GM19452 (cell line): ENCODE measurements at regions not wholly inside any gene's neighbourhood (a gene's known extent, or its start where the extent isn't known, plus 50 kb on each side); places are given as distances from the start of the nearest gene placed in this dataset.
"Not testable (repeated sequence)": the region's sequence is repeated elsewhere in the genome, so short reads cannot be mapped to it uniquely, and the experiment has no call there.

Experiments used
- ATAC-seq: cut with Tn5 transposase; IDR thresholded peaks from one replicate; pipeline ENCODE4 v1.9.1; 2021; ENCODE audit not compliant: unreplicated experiment

DNA sequence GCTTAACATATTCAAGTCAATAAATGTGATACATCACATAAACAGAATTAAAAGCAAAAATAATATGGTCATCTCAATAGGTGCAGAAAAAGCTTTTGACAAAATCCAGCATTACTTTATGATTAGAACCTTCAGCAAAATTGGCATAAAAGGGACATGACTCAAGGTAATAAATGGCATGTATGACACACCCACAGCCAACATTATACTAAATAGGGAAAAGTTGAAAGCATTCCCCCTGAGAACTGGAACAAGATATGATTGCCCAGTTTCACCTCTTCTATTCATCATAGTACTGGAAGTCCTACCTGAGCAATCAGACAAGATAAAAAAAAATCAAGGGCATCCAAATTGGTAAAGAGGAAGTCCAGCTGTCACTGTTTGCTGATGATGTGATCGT lies 594.7 kb downstream of the DIPK2A start:
- no peak for ATAC-seq

DNA sequence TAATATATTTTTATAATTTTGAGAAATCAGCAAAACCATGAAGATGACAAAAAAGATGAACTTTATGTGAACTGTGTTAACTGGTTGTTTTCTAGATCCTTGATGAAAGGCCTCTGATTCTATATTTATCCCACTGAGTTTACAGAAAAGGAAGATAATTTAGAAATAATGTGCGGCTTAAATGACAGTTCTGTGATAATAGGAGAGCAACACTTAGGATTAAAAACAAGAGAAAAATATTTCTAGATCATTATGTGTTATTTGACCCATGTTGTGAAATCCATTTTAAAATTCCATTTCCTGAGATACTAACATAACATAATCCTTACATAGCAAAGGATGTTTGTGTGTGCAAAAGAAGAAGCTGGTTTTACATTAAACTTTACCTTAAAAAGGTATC lies 598.0 kb downstream of the DIPK2A start:
- ATAC-seq = no peak

DNA sequence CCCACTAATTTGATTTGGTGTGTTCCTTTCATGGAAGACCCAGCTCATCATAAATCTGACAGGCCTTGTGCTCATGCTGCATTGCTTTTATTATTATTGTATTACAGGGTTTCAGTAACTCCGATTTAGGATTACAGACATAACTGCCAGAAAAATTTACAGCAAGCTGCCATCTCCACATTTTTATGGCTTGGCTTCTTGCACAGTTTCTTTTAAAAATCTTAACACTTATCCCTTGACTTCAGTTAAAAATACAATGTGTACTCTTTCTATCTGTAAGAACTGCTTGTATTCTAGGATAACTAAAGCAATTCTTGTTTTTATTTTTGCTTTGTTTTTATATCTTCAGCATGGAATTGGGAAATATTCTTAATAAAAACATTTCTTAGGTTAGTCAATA lies 612.2 kb downstream of the DIPK2A start:
- no peak for ATAC-seq

DNA sequence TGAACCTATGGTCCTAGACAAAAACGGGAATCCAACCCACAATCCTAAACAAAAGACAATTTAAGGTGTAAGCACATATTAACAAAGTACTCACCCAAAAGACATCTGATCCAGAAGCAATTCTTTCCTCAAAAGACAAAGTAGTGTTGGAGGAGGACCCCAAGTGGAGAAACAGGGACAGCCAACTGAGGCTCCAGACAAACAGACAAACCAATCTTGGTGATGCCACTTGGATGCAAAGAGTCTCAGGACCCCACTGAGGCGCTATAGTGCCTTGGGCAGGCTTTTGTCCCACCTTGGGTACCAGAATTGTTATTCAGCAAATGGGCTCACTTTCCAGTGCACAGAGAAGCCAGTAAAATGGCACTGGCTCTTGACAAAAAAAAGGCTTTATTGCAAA lies 613.8 kb downstream of the DIPK2A start:
- no peak for ATAC-seq

DNA sequence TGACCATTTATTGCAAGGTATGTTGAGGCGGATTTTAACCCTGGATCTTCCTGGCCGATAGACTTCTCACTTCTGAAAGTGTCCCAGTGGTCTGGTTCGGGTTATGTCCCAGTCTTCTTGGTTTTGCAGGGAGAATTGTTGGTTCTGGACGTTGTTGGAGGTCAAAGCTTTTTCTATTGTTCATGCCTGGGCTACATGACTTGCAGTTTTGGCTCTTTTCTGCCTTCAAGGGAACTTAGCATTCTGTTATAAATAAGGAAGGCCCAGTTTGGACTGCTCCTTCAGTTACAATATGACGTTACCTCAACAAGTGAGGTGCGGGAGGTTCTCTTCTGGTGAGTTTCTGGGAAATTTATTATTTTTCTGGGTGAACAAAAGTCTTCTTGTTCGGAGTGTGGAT lies 614.3 kb downstream of the DIPK2A start:
- ATAC-seq = no peak

DNA sequence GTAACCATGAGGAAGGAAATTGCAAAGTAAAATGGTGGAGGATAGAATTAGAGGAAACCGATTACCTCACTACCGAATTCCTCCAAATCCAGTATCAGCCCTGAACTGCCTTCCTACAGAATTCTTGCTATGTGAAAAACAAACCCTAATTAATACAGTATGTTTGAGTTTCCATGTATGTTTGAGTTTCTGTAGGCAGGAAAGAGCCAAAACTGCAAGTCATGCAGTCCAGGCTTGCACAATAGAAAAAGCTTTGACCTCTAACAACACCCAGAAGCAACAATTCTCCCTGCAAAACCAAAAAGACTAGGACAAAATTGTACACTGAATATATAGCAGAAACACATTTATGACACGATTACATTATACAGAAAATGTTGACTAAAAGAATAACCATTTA lies 614.8 kb downstream of the DIPK2A start:
- no peak for ATAC-seq

DNA sequence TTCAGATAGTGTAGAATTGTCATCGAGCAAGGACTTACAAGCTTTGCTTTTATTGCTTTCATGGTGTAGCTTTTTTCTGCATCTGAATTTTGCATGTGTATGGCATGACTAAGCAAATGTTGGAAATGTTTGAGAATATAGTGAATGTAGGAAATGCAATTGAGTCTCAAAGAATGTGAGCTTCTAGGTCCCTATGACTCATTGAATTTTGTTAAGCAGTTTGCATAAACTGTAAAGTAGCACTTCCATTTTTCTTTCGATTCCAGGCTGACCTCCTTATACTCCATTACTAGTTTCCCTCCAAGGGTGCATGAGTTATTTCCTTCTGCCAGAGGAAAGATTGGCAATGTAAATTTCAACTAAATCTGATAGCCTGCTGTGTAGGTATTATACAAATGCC lies 619.2 kb downstream of the DIPK2A start:
- no peak for ATAC-seq

DNA sequence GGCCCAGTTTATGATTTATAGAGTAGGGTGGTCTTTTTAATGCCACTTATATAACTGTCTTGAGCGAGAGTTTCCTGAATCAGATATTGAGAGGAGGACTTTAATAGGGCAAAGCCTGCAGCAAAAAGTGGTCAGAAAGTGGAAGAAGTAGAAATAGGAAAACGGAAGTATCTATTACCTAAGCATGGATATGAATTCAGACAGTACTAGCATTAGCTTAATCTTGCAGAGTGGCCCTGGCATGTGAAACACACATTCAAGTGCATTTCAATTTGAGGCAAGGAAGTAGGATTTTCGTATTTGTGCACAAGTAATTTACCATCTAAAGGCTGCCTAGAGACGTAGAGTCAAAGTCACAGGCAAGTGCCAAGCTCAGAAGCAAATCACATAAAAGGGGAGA lies 622.3 kb downstream of the DIPK2A start:
- no peak for ATAC-seq

DNA sequence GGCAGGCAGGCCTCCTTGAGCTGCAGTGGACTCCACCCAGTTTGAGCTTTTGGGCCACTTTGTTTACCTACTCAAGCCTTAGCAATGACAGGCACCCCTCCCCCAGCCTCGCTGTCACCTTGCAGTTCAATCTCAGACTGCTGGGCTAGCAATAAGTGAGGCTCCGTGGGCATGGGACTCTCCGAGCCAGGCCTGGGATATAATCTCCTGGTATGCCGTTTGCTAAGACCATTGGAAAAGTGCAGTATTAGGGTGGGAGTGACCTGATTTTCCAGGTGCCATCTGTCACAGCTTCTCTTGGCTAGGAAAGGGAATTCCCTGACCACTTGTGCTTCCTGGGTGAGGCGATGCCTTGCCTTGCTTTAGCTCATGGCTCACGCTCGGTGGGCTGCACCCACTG lies 648.6 kb downstream of the DIPK2A start:
- not testable (repeated sequence) for ATAC-seq

DNA sequence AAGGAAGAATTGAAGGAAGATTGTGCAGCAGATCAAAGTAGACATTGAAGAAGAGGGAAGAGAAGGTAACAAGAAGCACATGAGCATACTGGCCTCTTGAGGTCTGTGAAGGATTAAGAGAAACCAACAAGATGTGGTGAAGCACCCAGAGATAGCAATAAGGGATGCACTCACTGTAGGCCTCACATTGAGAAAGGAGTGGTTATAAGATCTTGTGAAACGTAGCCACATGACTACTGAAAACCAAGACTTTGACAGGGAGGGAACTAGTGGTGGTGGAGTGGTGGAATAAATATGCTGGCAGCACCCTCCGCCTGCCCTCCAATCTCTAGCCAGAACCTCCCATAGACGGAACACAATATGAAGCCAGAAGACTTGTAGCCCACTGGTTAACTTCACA lies 651.2 kb downstream of the DIPK2A start:
- ATAC-seq = no peak

DNA sequence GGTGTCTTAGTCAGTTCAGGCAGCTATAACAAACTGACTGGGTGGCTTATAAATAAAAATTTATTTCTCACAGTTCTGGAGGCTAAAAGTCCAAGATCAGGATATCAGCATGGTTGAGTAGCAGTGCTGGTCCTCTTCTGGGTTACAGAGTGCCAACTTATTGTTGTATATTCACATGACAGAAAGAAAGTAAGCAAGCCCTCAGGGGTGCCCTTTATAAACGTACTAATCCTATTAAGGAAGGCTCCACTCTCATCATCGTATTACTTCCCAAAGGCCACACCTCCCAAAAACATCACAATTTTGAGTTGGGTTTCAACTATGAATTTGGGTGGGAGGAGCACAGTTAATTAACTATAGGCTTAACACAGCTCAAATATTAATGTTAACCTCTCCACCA lies 653.0 kb downstream of the DIPK2A start:
- no peak for ATAC-seq

DNA sequence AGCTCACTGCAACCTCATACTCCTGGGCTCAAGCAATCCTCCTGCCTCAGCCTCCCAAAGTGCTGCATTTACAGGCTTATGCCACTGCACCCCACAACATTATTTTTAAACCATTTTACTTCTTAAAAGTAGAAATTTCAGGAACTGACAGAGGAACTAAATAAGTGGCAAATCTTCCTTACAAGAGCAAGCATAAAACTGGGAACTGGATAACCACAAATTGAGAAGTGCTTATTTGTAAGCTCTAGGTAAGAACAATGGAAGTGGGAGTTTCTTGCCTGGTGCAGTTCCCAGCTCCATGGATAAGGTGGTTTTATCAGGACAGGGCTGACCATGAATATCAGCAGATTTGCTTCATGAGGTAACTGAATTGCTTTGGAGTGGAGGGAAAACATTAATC lies 655.2 kb downstream of the DIPK2A start:
- ATAC-seq = no peak

DNA sequence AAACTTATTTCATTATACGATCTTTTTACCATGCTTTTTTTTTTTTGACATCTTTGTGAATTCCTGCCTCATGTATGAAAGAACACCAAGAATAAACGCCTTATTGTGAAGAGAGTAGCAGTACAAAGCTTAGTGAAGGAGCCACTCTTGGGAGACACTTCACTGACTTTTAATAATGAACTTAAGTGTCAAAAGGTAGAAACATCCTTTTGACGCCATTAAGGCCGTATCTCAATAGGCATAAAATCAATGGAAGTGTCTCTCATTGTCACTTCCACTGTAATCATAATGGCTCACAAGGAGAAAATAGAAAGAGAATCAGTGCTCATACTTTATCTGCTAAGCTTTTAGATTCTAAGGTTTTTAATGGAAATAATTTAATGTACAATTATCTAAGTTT lies 657.8 kb downstream of the DIPK2A start:
- ATAC-seq = no peak

DNA sequence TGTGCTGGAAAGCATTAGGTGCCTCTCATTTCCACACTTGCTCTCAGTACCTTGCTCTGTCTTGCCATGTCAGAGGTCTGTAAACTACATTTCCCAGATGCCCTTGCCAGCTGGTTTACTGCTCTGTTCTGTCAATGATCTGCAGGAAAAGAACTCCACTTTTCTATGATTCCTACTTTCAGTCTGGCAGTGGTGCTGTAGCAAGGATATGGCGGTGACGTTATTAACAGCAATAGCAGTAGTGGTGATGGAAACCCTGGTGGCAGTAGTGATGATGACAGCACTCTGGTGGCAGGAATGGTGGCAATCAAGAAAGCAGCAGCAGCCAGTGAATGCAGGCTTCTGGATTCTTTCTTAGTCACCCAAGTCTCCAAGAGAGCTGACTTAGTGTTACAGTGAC lies 665.2 kb downstream of the DIPK2A start:
- no peak for ATAC-seq

DNA sequence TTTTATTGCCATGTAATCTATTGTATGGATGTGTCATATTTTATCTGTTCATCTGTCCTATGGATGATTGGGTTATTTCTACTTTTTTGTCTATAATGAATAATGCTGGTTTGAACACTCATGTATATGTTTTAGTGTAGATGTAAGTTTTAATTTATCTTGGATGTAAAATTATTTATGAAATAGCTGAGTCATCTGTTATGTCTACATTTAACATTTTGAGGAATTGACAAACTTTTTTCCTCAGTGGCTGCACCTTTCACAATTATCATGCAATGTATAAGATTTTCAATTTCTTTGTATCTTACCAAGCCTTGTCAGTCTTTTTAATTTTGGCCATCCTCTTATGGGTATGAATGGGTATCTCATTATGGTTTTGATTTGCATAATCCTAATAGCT lies 666.4 kb downstream of the DIPK2A start:
- ATAC-seq = no peak

DNA sequence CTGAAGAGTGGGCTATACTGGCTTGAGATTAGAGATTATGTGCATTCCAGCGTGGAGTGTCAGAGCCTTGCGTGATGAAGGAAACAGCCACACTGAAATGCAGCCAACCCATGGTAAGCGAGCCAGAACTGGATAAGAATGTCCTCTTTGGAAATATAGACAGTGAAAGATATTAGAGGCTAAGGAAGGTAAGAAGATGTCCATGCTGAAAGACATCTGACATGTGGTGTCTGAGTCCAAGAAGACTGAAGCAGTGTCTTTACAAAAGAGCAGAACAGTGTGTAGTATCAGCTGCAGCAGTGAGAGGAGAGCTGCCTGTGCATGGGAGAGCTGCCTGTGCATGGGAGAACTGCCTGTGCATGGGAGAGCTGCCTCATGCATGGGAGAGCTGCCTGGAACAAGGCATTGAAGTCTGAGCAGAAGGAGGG lies 672.2 kb downstream of the DIPK2A start:
- ATAC-seq = no peak

DNA sequence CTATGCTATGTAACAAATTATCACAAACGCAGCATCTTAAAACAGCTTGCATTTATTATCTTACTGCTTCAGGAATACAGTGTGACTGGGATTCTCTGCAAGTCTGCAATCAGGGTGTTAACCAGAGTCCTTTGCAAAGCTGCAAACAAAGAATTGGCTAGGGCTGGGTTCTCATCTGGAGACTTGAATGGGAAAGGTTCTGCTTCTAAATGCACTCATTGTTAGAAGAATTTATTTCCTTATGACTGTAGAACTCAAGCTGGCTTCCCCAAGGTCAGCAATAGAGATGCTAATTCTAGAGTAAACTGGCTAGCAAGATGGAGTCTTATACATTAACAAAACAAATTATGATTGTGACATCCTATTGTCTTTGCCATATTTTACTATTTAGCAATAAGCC lies 673.7 kb downstream of the DIPK2A start:
- no peak for ATAC-seq

DNA sequence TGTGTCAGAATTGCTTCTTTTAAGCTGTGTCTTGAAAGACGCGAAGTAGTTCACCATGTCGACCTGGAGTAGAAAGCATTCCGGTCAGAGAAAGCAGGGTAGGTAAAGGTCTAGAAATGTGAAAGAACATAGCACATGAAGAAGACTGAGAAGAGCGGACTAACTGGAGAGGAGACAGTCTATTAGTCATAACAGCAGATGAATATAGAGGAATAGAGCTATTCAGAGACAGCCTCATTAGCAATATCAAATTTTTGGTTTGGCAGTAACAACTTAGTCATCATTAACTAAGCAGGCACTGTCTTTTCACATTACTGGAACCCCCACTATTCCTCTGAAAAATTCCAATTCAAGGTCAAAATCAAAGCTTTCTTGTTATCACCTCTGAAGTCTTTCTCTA lies 678.8 kb downstream of the DIPK2A start:
- ATAC-seq = no peak

DNA sequence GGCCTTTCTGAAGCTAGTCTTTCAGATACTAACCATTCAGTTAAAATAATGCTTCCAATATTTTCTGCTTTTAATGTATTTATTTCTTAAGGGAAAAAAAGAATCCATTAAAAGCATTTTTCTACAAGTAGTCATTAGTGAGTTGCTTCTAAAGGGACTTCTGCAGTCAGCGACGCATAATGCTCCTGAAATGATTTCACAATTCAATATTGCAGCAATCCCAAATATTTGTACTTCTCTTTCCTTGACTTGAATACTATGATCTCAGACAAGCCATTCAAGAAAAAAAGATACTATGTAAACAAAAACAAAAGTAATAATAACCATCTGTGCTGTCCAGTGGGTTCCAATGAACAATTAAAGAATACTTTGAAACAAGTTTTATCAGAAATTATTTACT lies 681.0 kb downstream of the DIPK2A start:
- no peak for ATAC-seq

DNA sequence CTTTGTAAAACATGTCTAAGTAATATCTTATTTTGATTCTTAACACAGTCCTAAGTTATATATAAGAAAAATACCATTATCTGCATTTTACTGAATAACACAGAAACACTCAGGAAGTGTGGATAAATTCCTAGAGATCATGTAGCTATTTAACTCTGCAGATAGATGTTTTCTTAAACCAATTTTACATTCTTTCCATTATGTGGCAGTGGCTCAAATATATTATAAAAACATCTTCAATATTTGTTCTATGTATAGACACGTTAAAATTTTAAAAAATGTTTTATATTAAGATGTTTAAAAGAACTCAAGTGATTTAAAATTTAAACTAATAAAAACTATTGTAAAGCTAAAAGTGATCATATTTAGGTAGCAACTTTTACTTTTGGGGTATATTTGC lies 683.8 kb downstream of the DIPK2A start:
- no peak for ATAC-seq

DNA sequence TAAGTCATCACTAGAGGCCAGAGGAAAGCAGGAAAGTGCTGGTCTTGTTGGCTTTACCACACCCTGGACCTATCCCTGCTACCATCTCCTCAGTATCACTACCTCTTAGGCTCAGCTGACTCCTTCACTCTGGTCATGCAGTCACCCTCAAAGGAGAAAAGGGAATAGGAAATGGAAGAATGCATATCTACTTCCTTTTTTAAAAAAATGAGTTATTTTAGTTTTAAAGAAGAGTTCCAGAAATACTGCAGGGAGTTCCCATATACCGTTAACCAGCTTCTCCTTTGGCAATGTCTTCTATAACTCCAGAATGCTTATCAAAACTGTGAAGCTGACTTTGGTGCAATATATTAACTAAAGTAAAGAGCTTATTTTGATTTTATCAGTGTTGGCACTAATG lies 688.6 kb downstream of the DIPK2A start:
- no peak for ATAC-seq

DNA sequence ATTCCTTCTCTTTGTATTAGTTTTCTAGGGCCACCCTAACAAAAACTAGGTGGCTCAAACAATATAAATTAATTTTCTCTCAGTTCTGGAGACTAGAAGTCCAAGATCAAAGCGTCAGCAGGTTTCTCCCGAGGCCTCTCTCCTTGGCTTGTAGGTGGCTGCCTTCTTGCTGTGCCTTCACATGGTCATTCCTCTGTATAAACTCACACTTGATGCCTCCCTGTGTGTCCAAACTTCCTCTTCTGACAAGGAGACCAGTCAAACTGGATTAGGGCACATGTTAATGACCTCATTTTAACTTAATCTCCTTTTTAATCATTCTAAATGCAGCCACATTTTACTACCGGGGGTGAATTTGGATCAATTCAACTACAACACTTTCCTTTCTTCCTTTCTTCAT lies 691.1 kb downstream of the DIPK2A start:
- ATAC-seq = no peak

DNA sequence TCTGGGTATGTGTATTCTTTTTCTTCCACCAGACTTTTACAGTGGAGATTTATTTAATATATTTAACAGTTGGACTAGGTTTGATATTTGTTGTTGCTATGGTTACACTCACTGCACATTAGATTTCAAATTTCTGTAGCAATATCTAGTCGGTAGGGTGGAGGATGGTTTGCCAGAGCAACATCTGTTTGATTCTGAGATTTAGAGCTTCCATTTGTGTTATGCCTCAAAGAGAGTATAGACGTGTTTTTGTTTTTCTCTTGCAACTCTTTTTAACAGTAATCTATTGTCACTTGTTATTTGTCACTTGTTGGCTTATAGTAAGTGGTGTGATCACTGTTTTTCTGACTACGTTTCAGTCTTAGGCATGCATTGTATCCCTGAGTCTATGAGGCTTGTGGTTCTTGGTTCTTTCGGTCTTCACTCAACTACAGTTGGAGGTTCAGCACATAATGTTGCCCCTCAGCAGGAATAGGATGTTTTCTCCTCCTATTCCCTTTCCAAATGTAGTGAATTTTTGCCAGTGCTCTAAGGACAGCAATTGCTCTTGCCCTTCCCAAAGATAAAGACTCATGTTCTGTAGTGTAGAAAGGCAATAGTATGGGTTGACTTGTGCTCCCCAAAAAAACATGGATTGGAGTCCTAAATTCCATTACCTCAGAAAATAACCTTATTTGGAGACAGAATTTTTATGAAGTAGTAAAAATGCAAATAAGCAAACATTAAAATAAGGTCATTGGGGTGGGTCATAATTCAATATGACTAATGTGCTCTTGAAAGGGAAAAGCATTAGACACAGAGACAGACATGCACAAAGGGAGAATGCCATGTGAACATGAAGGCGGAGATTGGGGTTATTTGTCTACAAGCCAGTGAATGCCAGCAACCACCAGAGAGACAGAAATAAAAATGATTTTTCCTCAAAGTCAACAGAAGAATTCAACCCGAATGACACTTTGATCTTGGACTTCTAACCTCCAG lies 692.1 kb downstream of the DIPK2A start:
- no peak for ATAC-seq
